GM23338 (cell line): ENCODE measurements at regions not wholly inside any gene's neighbourhood (a gene's known extent, or its start where the extent isn't known, plus 50 kb on each side); places are given as distances from the start of the nearest gene placed in this dataset.

Experiments used
- ATAC-seq: fragments of 200-7000 bp; cut with Tn5 transposase; 3 replicates; pipeline ENCODE4 v1.9.1; 2020
- DNase-seq: peaks from one replicate; pipeline ENCODE4 v3.0.0-alpha.2; 2015; ENCODE audit warnings: low spot score
- H2AFZ ChIP-seq: fragments of 200-600 bp; sonication (generic); 2 replicates; pipeline ENCODE4 v1.8.0; 2016; ENCODE audit warnings: antibody characterized with exemption, mild to moderate bottlenecking, moderate library complexity
- H3F3A ChIP-seq: fragments of 200-600 bp; sonication (generic); replicated peaks from 2 replicates; pipeline ENCODE4 v1.8.0; 2017; ENCODE audit warnings: antibody characterized with exemption, mixed run types, low read depth
- H3K27ac ChIP-seq: fragments of 200-600 bp; sonication (generic); 2 replicates; pipeline ENCODE4 v1.6.1; 2016; ENCODE audit warnings: low read depth
- H3K27me3 ChIP-seq: fragments of 200-600 bp; sonication (generic); 2 replicates; pipeline ENCODE4 v1.8.0; 2016; ENCODE audit warnings: mild to moderate bottlenecking, mixed run types, moderate library complexity; ENCODE audit not compliant: insufficient read depth
- H3K36me3 ChIP-seq: fragments of 200-600 bp; sonication (generic); 2 replicates; pipeline ENCODE4 v1.8.0; 2016; ENCODE audit warnings: mild to moderate bottlenecking; ENCODE audit not compliant: insufficient read depth
- H3K4me1 ChIP-seq: fragments of 200-600 bp; sonication (generic); 2 replicates; pipeline ENCODE4 v1.8.0; 2016; ENCODE audit warnings: mild to moderate bottlenecking, moderate library complexity; ENCODE audit not compliant: insufficient read depth
- H3K4me2 ChIP-seq: fragments of 200-600 bp; sonication (generic); 2 replicates; pipeline ENCODE4 v1.7.1; 2017; ENCODE audit warnings: mixed run types
- H3K4me3 ChIP-seq: fragments of 200-600 bp; sonication (generic); 2 replicates; pipeline ENCODE4 v1.6.1; 2016; ENCODE audit warnings: mixed run types
- H3K79me2 ChIP-seq: fragments of 200-600 bp; sonication (generic); replicated peaks from 2 replicates; pipeline ENCODE4 v1.8.0; 2017; ENCODE audit warnings: mild to moderate bottlenecking; ENCODE audit not compliant: insufficient read depth
- H3K9me2 ChIP-seq: fragments of 200-600 bp; sonication (generic); 2 replicates; pipeline ENCODE4 v1.8.0; 2017; ENCODE audit not compliant: insufficient read depth
- H4K20me1 ChIP-seq: fragments of 200-600 bp; sonication (generic); replicated peaks from 2 replicates; pipeline ENCODE4 v1.8.0; 2017; ENCODE audit warnings: mild to moderate bottlenecking; ENCODE audit not compliant: insufficient read depth
- H3K27ac Mint-ChIP-seq: 2 replicates; pipeline ENCODE4 v1.8.0; 2020; ENCODE audit warnings: inconsistent platforms, mild to moderate bottlenecking, moderate library complexity, mixed read lengths
- H3K27me3 Mint-ChIP-seq: 3 replicates; pipeline ENCODE4 v1.8.0; 2022; ENCODE audit warnings: low read depth, mild to moderate bottlenecking, moderate library complexity, mixed read lengths, inconsistent platforms; ENCODE audit not compliant: insufficient read depth, poor library complexity
- H3K36me3 Mint-ChIP-seq: 3 replicates; pipeline ENCODE4 v1.8.0; 2021; ENCODE audit warnings: low read depth, mild to moderate bottlenecking, inconsistent platforms, moderate library complexity, mixed read lengths
- H3K4me1 Mint-ChIP-seq: 3 replicates; pipeline ENCODE4 v1.8.0; 2020; ENCODE audit warnings: mild to moderate bottlenecking, inconsistent platforms, mixed read lengths
- H3K4me3 Mint-ChIP-seq: 3 replicates; pipeline ENCODE4 v1.8.0; 2021; ENCODE audit warnings: moderate library complexity, mild to moderate bottlenecking, inconsistent platforms, mixed read lengths
- H3K9me3 Mint-ChIP-seq: 3 replicates; pipeline ENCODE4 v1.8.0; 2020; ENCODE audit warnings: moderate library complexity, mild to moderate bottlenecking, inconsistent platforms, mixed read lengths
- CREB1 ChIP-seq: fragments of 250-450 bp; sonication (Bioruptor Pico); IDR thresholded peaks from 2 replicates; pipeline ENCODE4 v1.5.0; 2020; ENCODE audit warnings: low read depth, mild to moderate bottlenecking, moderate library complexity
- CTCF ChIP-seq, 2 experiments: fragments of 200-600 bp in 1 of 2; sonication (generic) in 1 of 2; conservative IDR thresholded peaks; 2 replicates each; pipeline versions ENCODE4 v1.5.1 to v1.6.1; 2016 to 2017; ENCODE audit warnings: antibody characterized with exemption in 2 of 2, low read depth in 2 of 2, mild to moderate bottlenecking in 2 of 2, moderate library complexity in 1 of 2
- EZH2phosphoT487 ChIP-seq: fragments of 200-600 bp; sonication (generic); IDR thresholded peaks from one replicate; pipeline ENCODE4 v1.8.1; 2018; ENCODE audit warnings: antibody characterized with exemption; ENCODE audit not compliant: unreplicated experiment
- NANOG ChIP-seq: IDR thresholded peaks from 2 replicates; pipeline ENCODE4 v1.6.1; 2016; ENCODE audit warnings: antibody characterized with exemption, borderline replicate concordance
- POLR2AphosphoS5 ChIP-seq: IDR thresholded peaks from 2 replicates; pipeline ENCODE4 v1.6.1; 2016; ENCODE audit warnings: antibody characterized with exemption, low read depth
- REST ChIP-seq: IDR thresholded peaks from one replicate; pipeline ENCODE4 v1.6.1; 2018; ENCODE audit warnings: antibody characterized with exemption; ENCODE audit not compliant: unreplicated experiment
- STAT1 ChIP-seq: IDR thresholded peaks from one replicate; pipeline ENCODE4 v1.6.1; 2016; ENCODE audit warnings: antibody characterized with exemption; ENCODE audit not compliant: unreplicated experiment
- ZNF114 ChIP-seq: fragments of 250-450 bp; sonication (Bioruptor Pico); IDR thresholded peaks from 2 replicates; pipeline ENCODE4 v1.5.0; 2020; ENCODE audit warnings: mild to moderate bottlenecking, moderate library complexity
- ZNF331 ChIP-seq: fragments of 250-450 bp; sonication (Bioruptor Pico); IDR thresholded peaks from 2 replicates; pipeline ENCODE4 v1.5.0; 2020; ENCODE audit warnings: low read depth, mild to moderate bottlenecking, moderate library complexity
- ZNF462 ChIP-seq: fragments of 250-450 bp; sonication (Bioruptor Pico); IDR thresholded peaks from 2 replicates; pipeline ENCODE4 v1.5.0; 2020; ENCODE audit warnings: mild to moderate bottlenecking, moderate library complexity

- TF ChIP-seq CTCF (conservative IDR thresholded peaks at IDR 0.05; ENCODE audit: low read depth in 2 of 2): no peak
- TF ChIP-seq NANOG: no peak
- no peak for TF ChIP-seq STAT1
Observed at GRCh38 chr4:129968778-129969177, 872.8 kb downstream of the C4orf33 start (continued).

GRCh38 chr4:129970801-129971200, 874.8 kb downstream of the C4orf33 start:
- no peaks in the 10 kb centered on the region for H3K4me1 ChIP-seq
- H3K9me2 ChIP-seq: no peaks in the 10 kb centered on the region
- no peaks in the 10 kb centered on the region for H3K79me2 ChIP-seq
- peaks cover 19% of the 10 kb centered on the region; the same call in 2 of the 3 replicates for H3K36me3 Mint-ChIP-seq
- peaks cover 4% of the 10 kb centered on the region; the same call in 2 of the 3 replicates for H3K4me1 Mint-ChIP-seq
- no peak overlapping the region for H3K4me2 ChIP-seq
- no peak overlapping the region for H3K4me3 Mint-ChIP-seq
- H2AFZ ChIP-seq: no peak overlapping the region
- no peak overlapping the region for H3K27ac ChIP-seq
- ATAC-seq: no peak
- DNase-seq: no peak
- no peak overlapping the region for H3K27ac Mint-ChIP-seq
- H3K27me3 Mint-ChIP-seq: peaks cover 1% of the 10 kb centered on the region
- no peak overlapping the region for H3K4me3 ChIP-seq
- no peaks in the 10 kb centered on the region; the same call in 2 of the 3 replicates for H3K9me3 Mint-ChIP-seq
- H3F3A ChIP-seq: no peaks in the 10 kb centered on the region
- H3K36me3 ChIP-seq: no peaks in the 10 kb centered on the region
- no peaks in the 10 kb centered on the region for H4K20me1 ChIP-seq
- no peaks in the 10 kb centered on the region for H3K27me3 ChIP-seq
- TF ChIP-seq NANOG (no peak), CREB1 (CRISPR knock-in tag) (no peak), ZNF331 (CRISPR knock-in tag) (no peak), STAT1 (no peak), REST (no peak), EZH2phosphoT487 (no peak), CTCF (conservative IDR thresholded peaks at IDR 0.05; ENCODE audit: low read depth in 2 of 2) (no peak), ZNF114 (CRISPR knock-in tag) (no peak), POLR2AphosphoS5 (no peak), ZNF462 (CRISPR knock-in tag) (no peak)
